ENCODE measurements at regions not wholly inside any gene's neighbourhood (a gene's known extent, or its start where the extent isn't known, plus 50 kb on each side); places are given as distances from the start of the nearest gene placed in this dataset.

DNA sequence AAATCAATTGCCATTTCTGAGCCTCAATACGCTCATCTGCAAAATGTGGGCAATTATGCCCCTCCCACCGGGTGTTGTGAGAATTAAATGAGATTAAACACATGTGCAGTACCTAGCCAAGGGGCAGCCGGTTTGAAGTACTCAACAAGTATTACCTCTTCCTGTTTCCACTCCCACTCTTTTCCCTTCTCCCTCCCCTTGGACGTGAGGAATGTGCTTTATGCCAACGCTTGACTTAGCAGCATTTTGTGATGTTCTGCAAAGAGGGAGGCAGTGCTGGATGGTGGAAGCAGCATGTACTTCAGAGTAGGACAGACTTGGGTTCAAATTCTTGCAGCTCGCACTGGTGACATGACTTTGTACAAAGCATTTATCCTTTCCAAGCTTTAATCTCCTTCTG is 306.0 kb downstream of the BUD13 start:
- DNase-seq: no peak

DNA sequence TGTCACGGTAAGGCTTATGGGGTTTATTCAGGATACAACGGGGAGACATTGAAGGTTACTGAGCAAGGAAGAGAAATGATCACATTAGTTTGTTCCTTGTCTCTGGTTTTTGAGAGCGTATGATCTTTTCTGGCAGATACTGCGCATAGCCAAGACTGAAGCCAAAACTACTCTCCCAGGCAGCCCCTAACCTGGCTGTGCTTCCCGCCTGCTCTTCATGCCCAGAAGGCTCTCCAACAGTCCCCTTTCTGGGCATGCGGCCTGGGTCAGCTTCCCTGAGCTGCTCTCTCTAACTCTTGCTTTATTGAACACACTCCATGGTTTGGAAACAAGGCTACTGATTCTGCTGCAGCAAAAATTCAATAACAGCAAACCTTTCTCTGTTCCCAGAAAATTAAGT is 306.6 kb downstream of the BUD13 start:
- no peak for DNase-seq

DNA sequence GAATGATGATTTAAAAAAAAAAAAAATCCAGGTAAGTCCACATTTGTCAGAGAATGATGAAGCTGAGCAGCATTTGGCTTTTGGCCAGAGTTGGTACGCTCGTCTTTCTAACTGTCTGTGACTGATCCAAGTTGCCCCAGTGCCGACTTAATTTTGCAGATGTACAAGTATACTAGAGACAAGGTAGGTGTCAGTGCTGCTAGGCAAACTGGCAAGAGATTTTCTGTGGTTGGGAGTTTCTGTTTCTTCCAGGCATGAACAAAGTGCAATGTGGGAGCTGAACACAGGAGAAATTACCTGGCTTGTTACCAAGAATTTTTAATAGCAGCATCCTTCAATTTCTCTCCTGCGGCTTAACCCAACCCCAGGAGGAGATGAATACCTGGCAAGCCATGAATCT is 307.7 kb downstream of the BUD13 start:
- DNase-seq: no peak

- DNase-seq: no peak
Measured at GRCh38 chr11:116461789-116462188, 311.0 kb downstream of the BUD13 start.

- DNase-seq: no peak
Measured at GRCh38 chr11:116460156-116460920, 312.4 kb downstream of the BUD13 start.

DNA sequence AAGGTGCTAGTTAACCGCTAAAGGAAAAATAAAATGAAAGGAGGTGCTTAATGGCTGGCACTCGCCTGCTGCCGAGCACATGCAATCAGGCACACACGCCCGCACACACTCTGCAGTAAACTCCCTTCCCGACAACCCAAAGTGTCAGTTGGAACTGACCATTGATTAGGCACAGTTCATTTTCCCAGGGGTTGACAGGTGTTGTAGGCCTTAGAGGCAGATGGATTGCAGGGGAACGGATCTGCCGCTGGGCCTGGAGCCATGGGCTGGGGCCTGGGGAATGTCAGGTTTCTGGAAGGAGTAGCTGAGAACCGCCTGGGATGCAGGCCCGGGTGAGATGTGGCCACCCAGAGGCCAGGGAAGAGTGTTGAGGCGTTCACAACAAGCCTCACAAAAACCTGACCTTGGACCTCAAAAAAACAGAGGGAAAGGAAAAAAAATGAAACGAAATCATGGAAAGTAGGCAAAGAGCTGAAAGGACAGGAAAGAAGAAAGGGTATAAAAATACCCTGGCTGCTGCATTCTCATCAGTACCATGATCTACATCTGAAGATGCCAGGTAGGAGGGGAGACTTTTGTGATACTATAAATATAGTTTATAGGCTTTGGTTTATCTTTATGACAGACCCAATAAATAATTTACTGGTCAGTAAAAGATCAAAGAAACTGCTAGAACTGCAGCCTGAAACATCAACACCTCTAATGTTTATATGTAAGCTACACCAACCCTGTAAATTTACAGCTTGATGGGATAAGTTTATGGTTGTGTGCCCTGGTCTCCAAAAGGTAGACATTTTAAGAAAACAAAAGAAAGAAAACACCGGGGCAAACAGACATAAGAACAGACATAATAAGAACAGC is 313.4 kb downstream of the BUD13 start:
- DNase-seq: no peak

- DNase-seq: no peak
Measured at GRCh38 chr11:116458546-116458945, 314.2 kb downstream of the BUD13 start.

DNA sequence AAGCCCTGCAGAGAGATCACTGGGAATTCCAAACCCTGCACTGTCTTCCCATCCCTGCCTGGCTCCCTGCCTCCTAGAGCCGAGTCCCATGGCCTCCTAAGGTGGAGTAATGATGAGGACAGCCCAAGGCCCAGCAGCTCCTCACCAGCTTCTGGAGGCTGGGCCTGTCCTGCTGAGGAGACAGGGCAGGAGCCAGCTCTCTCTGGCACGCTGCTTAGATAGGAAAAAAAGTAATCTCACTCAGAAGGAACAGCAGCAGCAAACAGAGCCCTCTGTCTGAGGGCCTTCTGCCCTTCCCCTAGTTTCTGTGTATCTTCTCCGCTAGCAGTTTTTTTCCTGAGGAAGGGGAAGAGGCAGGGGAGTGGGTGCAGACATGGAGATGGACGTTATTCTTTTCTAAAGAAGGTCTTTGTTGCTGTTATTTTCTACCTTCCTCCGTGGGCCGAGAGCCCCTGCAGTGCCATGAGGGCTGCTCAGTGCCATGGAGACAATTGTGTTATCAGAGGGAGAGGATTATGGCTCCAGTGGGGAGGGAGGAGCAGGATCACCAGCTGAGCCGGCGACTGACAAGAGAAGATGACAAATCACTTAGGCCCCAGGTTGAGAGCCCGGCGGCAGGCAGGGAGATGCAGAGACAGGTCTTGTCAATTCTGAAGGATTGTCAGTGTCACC is 315.3 kb downstream of the BUD13 start:
- DNase-seq: no peak

GRCh38 chr11:116454951-116455350 is 317.8 kb downstream of the BUD13 start:
- DNase-seq: no peak

DNA sequence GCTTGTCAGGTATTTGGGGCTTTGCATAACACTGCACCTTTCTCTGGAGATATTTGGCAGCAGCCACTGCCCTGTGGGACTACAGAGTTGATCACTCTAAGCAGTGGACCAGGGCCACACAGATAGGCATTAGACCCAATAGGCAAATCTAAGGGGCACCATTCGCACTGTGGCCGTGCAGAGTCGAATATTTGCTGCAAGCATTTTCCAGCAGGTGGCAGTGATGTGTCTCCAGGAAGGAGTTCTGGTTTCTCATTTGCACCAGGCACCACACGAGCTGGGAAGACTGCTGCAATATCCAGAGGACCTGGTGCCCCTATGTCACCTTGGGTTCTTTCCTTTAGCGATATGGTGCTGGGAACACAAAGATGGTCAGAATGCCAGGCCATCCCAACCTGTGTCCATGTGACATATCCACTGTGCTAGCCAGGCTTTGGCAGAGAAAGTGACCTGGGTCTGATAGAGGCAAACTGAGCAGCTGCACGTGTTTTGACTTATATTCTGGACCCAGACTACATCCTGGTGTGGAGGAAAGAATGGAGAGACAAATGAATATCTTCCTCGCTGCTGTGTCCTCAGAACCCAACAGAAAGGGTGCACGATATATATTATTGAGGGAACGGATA is 318.7 kb downstream of the BUD13 start:
- peak; percentile 47 for DNase-seq

- DNase-seq: no peak
Measured at GRCh38 chr11:116452461-116452860, 320.3 kb downstream of the BUD13 start.

DNA sequence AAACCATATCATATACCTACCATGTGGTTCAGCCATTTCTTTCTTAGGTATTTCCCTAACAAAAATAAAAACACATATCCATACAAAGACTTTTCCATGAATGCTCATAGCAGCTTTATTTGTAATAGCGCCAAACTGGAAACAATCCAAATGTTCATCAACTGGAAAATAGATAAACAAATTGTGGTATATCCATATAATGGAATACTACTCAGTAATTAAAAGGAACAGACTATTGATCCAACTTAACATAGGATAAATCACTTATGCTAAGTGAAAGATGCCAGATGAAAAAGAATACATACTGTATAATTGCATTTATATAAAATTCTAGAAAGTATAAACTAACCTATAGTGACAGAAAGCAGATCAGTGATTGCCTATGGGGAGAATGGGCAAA is 323.3 kb downstream of the BUD13 start:
- DNase-seq: no peak

- DNase-seq: no peak
Measured at GRCh38 chr11:116446048-116446941, 326.5 kb downstream of the BUD13 start.

DNA sequence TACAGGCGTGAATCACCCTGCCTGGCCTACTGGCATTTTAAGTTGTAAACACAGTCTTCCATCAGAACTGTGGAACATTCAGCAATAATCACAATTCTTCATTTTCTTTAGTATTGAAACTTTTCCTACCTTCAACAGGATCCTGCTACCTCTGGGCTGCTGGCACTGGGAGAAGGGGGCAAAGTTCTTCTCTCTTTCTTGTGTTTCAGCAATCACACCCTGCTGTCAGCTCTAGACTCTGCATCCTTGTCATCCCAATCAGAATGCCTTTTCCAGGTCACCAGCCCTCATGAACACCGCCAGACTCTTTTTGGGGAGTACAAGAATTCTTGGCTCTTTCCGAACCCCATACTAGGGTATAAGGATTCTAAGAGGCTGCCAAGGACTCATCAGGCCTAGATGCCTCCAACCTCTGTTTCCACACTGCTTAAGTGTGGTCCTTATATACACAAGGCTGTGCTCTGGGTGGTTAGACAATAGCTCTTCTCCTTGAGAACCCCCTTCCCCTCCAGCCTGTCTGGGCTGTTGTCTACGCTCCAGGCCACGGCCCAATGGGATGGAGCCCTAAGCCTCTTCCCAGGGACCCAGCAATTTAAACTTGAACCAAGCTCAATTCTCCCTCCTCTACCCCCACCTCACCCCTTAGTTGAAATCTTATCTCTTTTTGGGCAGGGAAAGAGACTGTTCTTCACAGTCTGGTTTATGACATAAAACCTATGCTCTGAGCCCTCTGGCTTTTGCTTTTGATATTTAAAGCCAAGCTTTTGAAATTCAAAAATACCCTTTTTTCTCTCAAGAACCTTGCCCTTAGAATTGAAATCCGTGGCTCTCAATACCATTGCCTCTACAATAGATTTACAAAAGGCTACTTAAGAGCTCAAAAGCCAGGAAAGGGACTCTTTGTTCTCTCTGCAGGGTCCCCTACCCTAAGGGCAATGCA is 327.4 kb downstream of the BUD13 start:
- DNase-seq: no peak

DNA sequence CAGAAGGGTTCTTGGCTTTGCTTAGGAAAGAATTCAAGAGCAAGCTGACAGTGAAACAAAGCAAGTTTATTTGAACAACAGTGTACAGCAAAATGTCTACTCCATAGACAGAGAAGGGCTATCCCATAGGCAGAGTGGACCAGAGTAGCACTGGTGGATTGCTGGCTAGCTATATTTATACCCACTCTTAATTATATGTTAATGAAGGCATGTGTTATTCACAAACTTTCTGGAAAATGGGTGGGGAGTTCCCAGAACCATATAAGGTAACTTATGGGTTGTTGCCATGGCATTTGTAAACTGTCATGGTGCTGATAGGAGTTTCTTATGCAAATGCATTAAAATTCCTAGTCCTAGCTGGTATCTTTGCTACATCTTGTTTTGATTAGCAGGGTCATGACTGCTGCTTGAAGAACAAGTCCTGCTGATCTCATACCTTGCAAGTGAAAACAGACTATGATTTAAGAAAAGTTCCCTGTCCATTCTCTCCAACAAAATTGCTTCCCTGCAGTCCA is 330.5 kb downstream of the BUD13 start:
- no peak for DNase-seq

DNA sequence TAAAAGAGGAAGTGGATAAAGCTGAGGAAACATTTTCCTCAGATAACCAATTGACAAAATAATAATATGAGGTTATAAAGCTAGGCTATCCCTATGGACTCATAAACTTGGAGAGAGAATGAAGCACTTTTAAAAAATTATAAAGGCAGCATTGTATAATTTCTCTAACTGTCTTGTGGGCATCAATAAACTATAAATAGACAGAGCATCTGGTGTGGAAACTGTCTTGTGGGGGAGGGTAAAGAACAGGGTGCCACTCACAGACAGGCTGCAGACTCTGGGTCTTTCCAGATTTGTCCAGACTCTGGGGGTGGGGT is 333.5 kb downstream of the BUD13 start:
- DNase-seq: no peak

DNA sequence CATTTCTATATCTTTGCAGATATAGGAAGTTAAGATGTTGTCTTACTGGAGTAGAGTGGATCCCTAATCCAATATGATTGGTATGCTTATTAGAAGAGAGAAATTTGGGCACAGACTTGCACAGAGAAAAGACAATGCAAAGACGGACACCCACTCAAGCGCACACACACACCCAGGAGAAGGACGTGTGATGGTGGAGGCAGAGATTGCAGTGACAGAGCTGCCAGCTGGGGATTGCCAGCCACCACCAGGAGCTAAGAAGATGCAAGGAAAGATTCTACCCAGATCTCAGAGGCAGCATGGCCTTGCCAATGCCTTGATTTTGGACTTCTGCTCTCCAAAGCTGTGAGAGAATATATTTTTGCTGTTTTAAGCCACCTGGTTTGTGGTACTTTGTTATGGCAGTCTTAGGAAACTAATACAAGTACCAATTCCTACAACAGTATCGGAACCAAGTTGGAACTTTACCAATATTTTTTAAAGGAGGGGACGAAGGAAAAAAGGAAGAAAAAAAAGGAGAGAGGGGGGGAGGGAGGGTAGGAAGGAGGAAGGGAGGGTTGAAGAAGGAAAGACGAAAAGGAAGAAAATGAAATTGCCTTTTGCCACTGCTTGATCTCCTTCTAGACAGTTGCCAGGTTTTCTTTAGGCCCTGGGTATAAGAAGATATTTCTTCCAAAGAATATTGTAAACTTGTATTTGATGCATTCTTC is 334.0 kb downstream of the BUD13 start:
- no peak for DNase-seq

GRCh38 chr11:116434986-116435385 is 337.8 kb downstream of the BUD13 start:
- no peak for DNase-seq

DNA sequence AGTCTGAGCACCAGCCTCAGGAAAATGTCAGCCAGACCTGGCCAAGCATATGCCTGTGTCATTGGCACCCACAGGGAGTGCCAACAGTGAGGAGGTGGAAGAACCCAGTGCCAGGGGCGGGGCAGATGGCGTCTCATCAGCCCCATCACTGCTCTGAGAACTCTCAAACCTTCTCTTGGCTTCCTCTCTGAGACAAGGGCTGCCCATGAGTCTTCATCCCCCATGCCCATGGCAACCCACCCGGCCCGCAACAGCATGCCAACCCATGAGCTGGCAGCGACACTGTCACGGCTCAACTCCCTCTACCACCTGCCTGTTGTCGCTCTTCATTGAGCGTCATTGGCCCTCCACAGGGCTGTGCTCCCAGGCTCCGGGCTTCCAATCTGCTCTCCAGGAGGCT is 340.5 kb downstream of the BUD13 start:
- no peak for DNase-seq

GRCh38 chr11:116431842-116432241 is 340.9 kb downstream of the BUD13 start:
- DNase-seq: no peak

Data from stimulated activated CD4-positive, alpha-beta T cell treated with anti-CD3 and anti-CD28 coated beads, Interleukin-15, amount 100 ng/mL, for 24 hours (primary cell).